GM21360 (cell line): ENCODE measurements at regions not wholly inside any gene's neighbourhood (a gene's known extent, or its start where the extent isn't known, plus 50 kb on each side); places are given as distances from the start of the nearest gene placed in this dataset.
"Not testable (repeated sequence)": the region's sequence is repeated elsewhere in the genome, so short reads cannot be mapped to it uniquely, and the experiment has no call there.

ENCODE experiments used
- ATAC-seq: cut with Tn5 transposase; IDR thresholded peaks from one replicate; pipeline ENCODE4 v1.9.1; 2021; ENCODE audit warnings: mild to moderate bottlenecking, moderate library complexity; ENCODE audit not compliant: unreplicated experiment

DNA sequence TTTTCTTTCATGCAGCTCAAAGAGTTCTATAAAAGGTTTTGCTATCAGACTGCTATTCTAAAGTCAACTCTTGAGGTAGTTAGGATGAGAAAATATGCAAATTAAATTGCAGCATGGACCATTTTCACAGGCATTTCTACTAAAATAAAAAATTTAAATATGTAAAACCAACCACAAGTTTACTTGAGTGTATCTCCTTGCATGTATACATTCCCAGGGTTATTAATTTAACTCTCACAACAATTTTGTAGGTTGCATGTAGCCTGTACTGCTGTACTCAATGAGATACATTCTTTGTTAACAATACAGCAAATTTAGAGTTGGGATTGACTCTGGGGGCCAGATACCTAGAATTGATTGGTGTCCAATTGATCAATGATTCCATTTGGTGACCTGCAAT, 265.8 kb downstream of the MED10 start:
- ATAC-seq = no peak

GRCh38 chr5:6112125-6112524, 266.2 kb downstream of the MED10 start:
- no peak for ATAC-seq

DNA sequence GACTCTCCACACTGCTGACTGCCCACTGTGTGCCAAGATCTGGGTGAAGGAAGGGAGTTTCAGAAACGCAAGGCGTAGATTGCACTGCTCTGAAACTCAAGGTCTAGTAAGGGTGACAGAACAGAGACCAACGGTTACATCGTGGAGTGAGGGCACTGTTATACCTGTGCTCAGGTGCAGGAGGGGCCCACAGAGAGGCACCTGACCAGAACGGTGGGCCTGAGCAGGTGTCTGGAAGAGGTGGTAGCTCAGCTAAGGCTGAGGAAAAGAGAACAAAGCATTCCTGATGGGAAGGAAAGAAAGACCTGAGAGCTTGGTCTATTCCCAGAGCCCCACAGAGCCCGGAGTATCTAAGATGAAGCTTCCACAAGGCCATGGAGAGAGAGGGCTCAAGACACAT, 267.2 kb downstream of the MED10 start:
- no peak for ATAC-seq

GRCh38 chr5:6110441-6111005, 267.8 kb downstream of the MED10 start:
- no peak for ATAC-seq

DNA sequence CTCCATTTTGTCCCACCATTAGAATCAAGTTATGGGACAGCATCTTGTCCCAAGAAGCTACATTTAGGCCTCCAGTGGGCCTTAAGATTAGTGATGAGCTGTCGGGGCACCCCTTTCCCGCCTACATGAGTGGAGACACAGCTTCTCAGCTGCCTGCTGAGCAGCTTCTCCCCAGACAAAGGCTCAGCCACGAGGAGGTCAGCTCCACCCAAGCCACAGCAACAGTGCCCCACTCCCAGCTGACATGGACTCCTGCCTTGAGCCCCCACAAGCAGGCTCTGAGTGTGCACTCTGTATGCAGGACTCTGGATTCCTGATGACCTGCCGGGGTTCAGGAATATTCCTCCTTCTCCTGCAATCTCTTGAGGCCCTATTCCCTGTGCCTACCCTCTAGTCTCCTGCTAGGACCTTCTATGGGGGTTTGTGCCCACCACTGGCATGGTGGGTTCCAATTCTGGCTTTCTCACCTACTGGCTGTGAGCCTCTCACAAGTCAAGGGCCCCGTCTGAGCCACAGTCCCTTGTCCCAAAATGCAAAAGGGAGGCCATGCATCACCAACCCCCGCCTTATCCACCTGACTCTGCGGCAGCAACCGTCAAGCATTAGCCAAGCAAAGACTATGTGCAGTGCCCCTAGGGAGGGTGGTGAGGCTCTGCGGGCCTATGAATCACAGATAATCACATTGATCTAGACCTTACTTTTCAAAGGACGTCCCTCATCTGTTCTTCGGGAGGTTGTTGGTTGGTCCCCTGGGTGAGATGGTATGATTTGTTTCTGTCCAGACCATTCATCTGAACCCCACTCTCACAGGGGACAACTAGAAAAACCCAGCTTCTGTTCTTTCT, 269.1 kb downstream of the MED10 start:
- ATAC-seq = no peak

DNA sequence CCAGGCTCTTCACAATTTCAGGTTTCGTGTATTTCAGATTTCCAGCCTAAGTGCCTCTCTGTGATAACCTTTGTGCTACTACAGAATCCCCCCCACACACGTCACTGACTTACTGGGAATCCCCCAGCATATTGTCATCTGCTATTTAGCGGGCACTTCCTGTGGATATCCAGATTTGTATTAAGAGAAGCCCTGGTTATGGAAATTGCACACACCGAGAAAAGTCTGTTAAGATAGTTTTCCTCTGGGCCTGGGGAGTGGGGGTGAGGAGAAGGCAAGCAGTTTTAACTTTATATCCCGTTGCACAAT, 269.9 kb downstream of the MED10 start:
- no peak for ATAC-seq

DNA sequence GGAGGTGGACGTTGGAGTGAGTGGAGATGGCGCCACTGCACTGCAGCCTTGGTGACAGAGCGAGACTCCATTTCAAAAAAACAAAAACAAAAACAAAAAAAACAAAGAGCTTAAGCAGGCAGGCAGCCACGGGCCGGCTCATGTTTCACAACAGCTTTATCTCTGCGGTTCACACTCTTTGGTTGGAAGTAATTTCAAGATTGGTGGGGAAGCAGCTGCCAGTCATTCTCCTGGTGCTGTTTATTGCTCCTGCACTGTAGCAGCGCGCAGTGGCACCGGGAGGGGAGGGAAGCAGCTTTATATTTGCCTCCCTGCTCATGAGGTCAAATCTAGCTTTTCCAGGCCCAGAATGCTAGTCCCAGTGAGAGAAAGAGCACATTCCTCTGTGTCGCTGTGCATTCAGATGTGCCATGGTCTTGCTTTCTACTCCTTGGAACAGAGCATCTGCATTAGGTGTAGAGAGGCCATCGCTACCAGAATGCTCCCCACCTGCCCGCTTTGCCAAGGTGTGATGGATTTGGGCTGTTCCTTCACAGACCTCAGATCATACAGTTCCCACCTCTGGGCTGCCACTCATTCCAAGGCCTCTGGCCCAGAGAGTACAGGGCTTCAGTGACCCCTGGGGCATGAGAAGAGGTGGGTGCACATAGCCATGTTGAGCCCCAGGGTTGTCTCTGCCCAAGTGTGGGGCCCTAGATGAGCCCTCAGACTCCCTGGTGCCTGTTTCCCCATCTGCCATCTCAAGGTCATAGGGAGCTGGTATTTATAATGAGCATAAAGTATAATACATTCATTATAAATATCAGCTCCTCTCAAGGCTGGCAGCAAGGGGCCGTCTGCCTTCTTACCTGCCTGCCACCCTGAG, 270.4 kb downstream of the MED10 start:
- ATAC-seq = no peak

DNA sequence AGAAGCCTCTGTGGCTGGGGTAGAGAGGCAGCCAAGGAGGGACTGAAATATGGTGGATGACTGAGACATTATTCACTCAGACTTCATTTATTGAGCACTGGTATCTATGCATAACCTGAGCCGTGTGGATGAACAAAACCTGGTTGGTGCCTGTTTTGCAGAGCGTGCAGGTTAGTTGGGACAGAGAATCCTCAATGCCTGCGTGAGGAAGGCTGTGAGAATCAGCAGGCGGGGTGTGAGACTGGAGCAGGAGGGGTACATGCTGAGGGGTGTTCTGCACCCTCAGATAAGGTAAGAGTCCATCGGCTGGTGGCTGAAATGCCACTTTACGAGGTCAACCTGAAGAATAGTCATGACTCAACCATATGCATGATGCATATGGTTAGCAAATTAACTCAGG, 271.6 kb downstream of the MED10 start:
- ATAC-seq = no peak

- no peak for ATAC-seq
These were observed 273.0 kb downstream of the MED10 start for GRCh38 chr5:6105320-6105719.

DNA sequence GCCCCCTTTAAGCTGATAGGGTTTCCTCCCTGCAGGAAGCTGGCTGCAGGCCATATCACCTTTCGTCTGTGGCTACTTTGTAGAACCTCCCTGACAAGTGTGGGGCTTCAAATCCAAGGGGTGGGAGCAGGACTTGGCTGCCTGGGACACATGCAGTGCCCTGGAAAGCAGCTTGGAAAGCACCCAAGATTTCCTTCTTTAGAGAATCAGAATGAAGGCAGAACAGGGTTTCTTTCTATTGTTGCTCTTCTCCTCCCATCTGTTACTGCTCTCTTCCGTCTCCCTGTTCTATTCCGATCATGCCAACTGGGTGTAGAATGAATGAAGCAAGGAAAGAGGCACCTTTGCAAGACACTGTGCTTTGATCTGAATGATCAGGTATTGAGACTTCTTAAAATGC, 282.2 kb downstream of the MED10 start:
- no peak for ATAC-seq

DNA sequence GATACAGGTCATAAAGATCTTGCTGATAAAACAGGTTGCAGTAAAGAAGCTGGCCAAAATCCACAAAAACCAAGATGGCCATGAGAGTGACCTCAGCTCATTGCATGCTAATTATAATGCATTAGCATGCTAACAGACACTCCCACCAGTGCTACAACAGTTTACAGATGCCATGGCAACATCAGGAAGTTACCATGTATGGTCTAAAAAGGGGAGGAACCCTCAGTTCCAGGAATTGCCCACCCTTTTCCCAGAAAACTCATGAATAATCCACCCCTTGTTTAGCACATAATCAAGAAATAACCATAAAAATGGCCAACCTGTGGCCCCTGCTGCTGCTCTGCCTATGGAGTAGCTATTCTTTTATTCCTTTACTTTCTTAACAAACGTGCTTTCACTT, 284.2 kb downstream of the MED10 start:
- not testable (repeated sequence) for ATAC-seq

DNA sequence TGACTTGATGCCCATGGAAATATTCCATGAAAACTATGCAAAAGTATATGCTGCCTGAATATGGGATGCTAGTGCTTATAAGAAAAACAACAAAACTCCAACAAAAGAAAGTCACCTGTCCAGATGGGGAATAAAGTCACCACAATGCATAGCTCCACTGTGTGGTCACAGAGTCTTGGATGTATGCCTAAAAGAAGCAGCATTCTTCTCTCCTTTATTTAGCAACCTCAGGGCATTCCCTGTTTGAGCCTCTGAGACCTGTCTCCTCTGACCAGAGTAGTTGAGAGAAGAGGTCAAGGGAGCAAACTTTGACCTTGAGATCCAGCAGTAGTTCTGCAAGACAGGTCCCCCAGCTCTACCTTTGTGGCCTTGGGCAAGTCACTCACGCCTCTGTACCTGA, 287.5 kb downstream of the MED10 start:
- no peak for ATAC-seq

DNA sequence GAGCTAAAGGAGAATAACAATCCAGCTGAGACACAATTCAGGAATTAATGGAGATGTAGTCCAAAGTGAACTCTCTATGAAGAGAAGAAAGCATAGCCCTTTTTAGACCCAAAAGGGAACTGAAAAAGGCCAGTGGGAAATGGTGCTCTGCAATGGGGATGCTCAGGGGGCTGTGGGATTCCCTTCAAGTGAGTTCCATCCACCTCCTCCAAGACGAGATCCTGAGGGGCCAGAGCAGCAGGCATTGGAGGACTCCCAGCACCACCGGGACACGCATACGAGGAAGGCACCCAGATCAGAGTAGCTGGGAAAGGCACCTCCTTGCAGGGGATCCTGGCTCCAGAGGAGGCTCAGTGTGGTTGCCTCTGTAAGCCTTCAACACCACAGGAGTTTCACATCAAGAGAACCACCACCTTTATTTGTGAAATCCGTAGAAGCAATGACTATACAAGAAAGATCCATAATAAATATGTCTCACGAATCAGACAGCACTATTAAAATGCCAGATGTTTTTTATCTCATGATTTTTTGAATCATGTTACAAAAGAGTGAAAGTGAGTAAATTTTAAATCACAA, 288.2 kb downstream of the MED10 start:
- ATAC-seq = no peak

- no peak for ATAC-seq
These were observed 289.6 kb downstream of the MED10 start for GRCh38 chr5:6088706-6089105.

GRCh38 chr5:6087576-6087975, 290.8 kb downstream of the MED10 start:
- no peak for ATAC-seq

GRCh38 chr5:6086871-6087270, 291.5 kb downstream of the MED10 start:
- no peak for ATAC-seq

GRCh38 chr5:6085341-6085860, 292.9 kb downstream of the MED10 start:
- ATAC-seq = no peak

- ATAC-seq = no peak
These were observed 293.5 kb downstream of the MED10 start for GRCh38 chr5:6084836-6085235.

- no peak for ATAC-seq
These were observed 294.0 kb downstream of the MED10 start for GRCh38 chr5:6084376-6084775.

DNA sequence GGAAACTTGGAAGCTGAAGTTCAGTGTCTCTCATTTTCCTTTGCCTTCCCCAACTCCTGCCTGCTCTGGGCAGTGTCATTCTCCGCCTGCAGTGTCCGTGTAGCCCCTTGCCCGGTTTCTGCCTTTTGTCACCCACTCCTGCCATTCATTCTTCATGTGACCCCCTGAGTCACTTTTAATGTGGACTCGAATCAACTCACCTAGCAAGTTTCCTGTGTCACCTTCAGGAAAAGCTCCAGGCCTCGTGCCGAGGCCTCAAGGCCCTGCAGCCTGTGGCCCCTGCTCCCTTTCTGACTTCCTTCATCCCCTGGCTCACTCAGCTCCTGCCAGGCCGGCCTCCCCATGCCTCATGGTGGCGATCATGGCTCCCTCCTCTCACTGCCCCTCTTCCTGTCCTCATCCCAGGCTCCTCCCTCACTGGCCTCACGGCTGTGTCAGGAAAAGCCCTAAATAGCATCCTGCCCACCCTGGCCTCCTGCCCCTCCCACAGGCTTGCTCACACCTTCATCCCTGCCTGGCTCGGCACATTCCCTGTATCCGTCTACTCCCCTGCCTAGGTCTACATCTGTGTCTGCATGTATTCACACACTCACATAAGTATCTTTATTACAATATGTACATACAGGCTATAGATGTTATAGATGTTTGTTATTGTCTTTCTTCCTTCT, 294.9 kb downstream of the MED10 start:
- no peak for ATAC-seq

DNA sequence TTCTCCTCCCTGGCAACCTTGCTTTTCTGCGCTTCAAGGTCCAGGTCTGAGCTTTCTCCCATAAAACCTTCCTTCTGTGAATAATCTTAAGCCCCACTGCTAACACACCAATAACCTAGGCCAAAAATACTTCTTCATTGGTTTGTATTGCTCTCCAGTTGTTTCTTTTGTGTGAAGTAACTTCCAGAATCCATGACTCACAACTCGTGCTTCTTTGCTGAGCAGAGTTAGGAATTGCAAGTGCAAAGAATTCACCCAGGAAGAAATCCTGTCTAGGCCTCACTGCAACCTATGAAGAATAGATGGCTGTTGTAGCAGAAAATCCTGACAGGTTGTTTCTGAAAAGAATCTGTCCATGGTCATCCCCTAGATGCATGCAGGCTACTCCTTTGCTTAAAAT, 295.7 kb downstream of the MED10 start:
- ATAC-seq = no peak
